H1 (cell line): ENCODE measurements at regions not wholly inside any gene's neighbourhood (a gene's known extent, or its start where the extent isn't known, plus 50 kb on each side); places are given as distances from the start of the nearest gene placed in this dataset.

Experiments used
- BCL11A ChIP-seq, 2 experiments: IDR thresholded peaks; one replicate each; pipeline ENCODE4 v1.6.1; 2011; ENCODE audit warnings: low read depth in 2 of 2, low read length in 2 of 2, mild to moderate bottlenecking in 2 of 2
- EZH2 ChIP-seq: fragments of 200-600 bp; sonication (generic); IDR thresholded peaks from 2 replicates; pipeline ENCODE4 v1.7.1; 2012; ENCODE audit warnings: low read depth, mild to moderate bottlenecking, moderate library complexity, low read length, inconsistent platforms; ENCODE audit not compliant: severe bottlenecking
- GABPA ChIP-seq: IDR thresholded peaks from 2 replicates; pipeline ENCODE4 v1.6.1; 2011; ENCODE audit warnings: mild to moderate bottlenecking, low read length, moderate library complexity, borderline replicate concordance; ENCODE audit not compliant: insufficient read depth
- MAFK ChIP-seq: IDR thresholded peaks from 2 replicates; pipeline ENCODE4 v1.6.1; 2012; ENCODE audit warnings: low read depth, mild to moderate bottlenecking, improper control_type of control experiment, low read length
- NANOG ChIP-seq: IDR thresholded peaks from 2 replicates; pipeline ENCODE4 v1.6.1; 2011; ENCODE audit warnings: low read length, low read depth, mild to moderate bottlenecking, inconsistent platforms; ENCODE audit not compliant: insufficient read depth, poor library complexity, severe bottlenecking
- RFX5 ChIP-seq: IDR thresholded peaks from 2 replicates; pipeline ENCODE4 v1.6.1; 2011; ENCODE audit warnings: low read depth, low read length, improper control_type of control experiment, borderline replicate concordance
- SIX5 ChIP-seq: IDR thresholded peaks from 2 replicates; pipeline ENCODE4 v1.6.1; 2011; ENCODE audit warnings: mild to moderate bottlenecking, low read depth, low read length
- SP2 ChIP-seq: IDR thresholded peaks from 2 replicates; pipeline ENCODE4 v1.6.1; 2012; ENCODE audit warnings: mild to moderate bottlenecking, low read length, inconsistent platforms
- TEAD4 ChIP-seq: IDR thresholded peaks from 2 replicates; pipeline ENCODE4 v1.6.1; 2012; ENCODE audit warnings: low read depth, low read length, inconsistent platforms, mixed read lengths
- YY1 ChIP-seq: IDR thresholded peaks from 2 replicates; pipeline ENCODE4 v1.6.1; 2011; ENCODE audit warnings: low read depth, mild to moderate bottlenecking, low read length
- TF ChIP-seq, protein P1 (sequence below): fragments of 300-600 bp; sonication (generic); IDR thresholded peaks from 2 replicates; pipeline ENCODE4 v1.7.1; 2012; ENCODE audit warnings: low read length, moderate library complexity, mild to moderate bottlenecking, inconsistent platforms; ENCODE audit not compliant: insufficient replicate concordance
- TF ChIP-seq, protein P2 (sequence below), 3 experiments: IDR thresholded peaks; 1 replicate in 2 of 3; 2 replicates in 1 of 3; pipeline versions ENCODE4 v1.5.1 to v1.6.1; 2011; ENCODE audit warnings: low read length in 3 of 3, mild to moderate bottlenecking in 3 of 3, inconsistent platforms in 2 of 3, low read depth in 1 of 3, moderate library complexity in 1 of 3; ENCODE audit not compliant: insufficient read depth in 1 of 3; ENCODE audit errors: control extremely low read depth in 1 of 3
- TF ChIP-seq, protein P3 (sequence below): IDR thresholded peaks from 2 replicates; pipeline ENCODE4 v1.6.1; 2011; ENCODE audit warnings: low read depth, mild to moderate bottlenecking, low read length; ENCODE audit not compliant: insufficient read depth

DNA sequence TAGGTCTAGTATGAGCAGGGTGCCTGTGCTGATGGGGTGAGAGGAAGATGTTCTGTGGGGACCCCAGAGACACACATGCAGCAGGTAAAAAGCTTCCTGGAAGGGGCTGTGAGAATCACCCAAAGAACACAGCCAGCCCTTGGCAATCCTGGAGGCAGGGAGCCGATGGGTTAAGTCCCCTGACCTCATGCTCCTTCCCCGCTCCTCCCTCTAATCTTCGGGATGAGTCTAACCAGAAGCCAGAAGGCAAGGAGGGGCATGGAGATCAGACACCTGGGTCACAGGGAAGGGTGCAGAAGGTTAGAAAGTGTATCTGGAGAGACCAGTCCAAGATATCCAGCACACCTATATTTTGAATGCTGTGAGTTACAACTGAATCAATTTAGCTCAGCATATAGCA lies 274.1 kb upstream of the PAPPA start:
- TF ChIP-seq, protein P1, sequence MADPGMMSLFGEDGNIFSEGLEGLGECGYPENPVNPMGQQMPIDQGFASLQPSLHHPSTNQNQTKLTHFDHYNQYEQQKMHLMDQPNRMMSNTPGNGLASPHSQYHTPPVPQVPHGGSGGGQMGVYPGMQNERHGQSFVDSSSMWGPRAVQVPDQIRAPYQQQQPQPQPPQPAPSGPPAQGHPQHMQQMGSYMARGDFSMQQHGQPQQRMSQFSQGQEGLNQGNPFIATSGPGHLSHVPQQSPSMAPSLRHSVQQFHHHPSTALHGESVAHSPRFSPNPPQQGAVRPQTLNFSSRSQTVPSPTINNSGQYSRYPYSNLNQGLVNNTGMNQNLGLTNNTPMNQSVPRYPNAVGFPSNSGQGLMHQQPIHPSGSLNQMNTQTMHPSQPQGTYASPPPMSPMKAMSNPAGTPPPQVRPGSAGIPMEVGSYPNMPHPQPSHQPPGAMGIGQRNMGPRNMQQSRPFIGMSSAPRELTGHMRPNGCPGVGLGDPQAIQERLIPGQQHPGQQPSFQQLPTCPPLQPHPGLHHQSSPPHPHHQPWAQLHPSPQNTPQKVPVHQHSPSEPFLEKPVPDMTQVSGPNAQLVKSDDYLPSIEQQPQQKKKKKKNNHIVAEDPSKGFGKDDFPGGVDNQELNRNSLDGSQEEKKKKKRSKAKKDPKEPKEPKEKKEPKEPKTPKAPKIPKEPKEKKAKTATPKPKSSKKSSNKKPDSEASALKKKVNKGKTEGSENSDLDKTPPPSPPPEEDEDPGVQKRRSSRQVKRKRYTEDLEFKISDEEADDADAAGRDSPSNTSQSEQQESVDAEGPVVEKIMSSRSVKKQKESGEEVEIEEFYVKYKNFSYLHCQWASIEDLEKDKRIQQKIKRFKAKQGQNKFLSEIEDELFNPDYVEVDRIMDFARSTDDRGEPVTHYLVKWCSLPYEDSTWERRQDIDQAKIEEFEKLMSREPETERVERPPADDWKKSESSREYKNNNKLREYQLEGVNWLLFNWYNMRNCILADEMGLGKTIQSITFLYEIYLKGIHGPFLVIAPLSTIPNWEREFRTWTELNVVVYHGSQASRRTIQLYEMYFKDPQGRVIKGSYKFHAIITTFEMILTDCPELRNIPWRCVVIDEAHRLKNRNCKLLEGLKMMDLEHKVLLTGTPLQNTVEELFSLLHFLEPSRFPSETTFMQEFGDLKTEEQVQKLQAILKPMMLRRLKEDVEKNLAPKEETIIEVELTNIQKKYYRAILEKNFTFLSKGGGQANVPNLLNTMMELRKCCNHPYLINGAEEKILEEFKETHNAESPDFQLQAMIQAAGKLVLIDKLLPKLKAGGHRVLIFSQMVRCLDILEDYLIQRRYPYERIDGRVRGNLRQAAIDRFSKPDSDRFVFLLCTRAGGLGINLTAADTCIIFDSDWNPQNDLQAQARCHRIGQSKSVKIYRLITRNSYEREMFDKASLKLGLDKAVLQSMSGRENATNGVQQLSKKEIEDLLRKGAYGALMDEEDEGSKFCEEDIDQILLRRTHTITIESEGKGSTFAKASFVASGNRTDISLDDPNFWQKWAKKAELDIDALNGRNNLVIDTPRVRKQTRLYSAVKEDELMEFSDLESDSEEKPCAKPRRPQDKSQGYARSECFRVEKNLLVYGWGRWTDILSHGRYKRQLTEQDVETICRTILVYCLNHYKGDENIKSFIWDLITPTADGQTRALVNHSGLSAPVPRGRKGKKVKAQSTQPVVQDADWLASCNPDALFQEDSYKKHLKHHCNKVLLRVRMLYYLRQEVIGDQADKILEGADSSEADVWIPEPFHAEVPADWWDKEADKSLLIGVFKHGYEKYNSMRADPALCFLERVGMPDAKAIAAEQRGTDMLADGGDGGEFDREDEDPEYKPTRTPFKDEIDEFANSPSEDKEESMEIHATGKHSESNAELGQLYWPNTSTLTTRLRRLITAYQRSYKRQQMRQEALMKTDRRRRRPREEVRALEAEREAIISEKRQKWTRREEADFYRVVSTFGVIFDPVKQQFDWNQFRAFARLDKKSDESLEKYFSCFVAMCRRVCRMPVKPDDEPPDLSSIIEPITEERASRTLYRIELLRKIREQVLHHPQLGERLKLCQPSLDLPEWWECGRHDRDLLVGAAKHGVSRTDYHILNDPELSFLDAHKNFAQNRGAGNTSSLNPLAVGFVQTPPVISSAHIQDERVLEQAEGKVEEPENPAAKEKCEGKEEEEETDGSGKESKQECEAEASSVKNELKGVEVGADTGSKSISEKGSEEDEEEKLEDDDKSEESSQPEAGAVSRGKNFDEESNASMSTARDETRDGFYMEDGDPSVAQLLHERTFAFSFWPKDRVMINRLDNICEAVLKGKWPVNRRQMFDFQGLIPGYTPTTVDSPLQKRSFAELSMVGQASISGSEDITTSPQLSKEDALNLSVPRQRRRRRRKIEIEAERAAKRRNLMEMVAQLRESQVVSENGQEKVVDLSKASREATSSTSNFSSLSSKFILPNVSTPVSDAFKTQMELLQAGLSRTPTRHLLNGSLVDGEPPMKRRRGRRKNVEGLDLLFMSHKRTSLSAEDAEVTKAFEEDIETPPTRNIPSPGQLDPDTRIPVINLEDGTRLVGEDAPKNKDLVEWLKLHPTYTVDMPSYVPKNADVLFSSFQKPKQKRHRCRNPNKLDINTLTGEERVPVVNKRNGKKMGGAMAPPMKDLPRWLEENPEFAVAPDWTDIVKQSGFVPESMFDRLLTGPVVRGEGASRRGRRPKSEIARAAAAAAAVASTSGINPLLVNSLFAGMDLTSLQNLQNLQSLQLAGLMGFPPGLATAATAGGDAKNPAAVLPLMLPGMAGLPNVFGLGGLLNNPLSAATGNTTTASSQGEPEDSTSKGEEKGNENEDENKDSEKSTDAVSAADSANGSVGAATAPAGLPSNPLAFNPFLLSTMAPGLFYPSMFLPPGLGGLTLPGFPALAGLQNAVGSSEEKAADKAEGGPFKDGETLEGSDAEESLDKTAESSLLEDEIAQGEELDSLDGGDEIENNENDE: no peak
- TF ChIP-seq SP2: no peak
- TF ChIP-seq RFX5: no peak
- no peak for TF ChIP-seq TEAD4
- TF ChIP-seq, protein P2, sequence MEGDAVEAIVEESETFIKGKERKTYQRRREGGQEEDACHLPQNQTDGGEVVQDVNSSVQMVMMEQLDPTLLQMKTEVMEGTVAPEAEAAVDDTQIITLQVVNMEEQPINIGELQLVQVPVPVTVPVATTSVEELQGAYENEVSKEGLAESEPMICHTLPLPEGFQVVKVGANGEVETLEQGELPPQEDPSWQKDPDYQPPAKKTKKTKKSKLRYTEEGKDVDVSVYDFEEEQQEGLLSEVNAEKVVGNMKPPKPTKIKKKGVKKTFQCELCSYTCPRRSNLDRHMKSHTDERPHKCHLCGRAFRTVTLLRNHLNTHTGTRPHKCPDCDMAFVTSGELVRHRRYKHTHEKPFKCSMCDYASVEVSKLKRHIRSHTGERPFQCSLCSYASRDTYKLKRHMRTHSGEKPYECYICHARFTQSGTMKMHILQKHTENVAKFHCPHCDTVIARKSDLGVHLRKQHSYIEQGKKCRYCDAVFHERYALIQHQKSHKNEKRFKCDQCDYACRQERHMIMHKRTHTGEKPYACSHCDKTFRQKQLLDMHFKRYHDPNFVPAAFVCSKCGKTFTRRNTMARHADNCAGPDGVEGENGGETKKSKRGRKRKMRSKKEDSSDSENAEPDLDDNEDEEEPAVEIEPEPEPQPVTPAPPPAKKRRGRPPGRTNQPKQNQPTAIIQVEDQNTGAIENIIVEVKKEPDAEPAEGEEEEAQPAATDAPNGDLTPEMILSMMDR (IDR thresholded peaks at IDR 0.05; ENCODE audit: control extremely low read depth in 1 of 3, insufficient read depth in 1 of 3, low read depth in 1 of 3, low read length in 3 of 3): no peak
- no peak for TF ChIP-seq YY1
- TF ChIP-seq GABPA: no peak
- TF ChIP-seq EZH2: no peak
- TF ChIP-seq, protein P3, sequence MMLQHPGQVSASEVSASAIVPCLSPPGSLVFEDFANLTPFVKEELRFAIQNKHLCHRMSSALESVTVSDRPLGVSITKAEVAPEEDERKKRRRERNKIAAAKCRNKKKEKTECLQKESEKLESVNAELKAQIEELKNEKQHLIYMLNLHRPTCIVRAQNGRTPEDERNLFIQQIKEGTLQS: no peak
- no peak for TF ChIP-seq NANOG
- no peak for TF ChIP-seq BCL11A (IDR thresholded peaks at IDR 0.05; ENCODE audit: low read depth in 2 of 2, low read length in 2 of 2)
- TF ChIP-seq SIX5: no peak
- no peak for TF ChIP-seq MAFK
